HG02884 (cell line): ENCODE measurements at regions not wholly inside any gene's neighbourhood (a gene's known extent, or its start where the extent isn't known, plus 50 kb on each side); places are given as distances from the start of the nearest gene placed in this dataset.
A peak's percentile ranks its signal among the peaks of the same experiment; 100 is the strongest.
"Not testable (repeated sequence)": the region's sequence is repeated elsewhere in the genome, so short reads cannot be mapped to it uniquely, and the experiment has no call there.

Experiments used
- ATAC-seq: cut with Tn5 transposase; IDR thresholded peaks from one replicate; pipeline ENCODE4 v1.9.1; 2021; ENCODE audit warnings: mild to moderate bottlenecking, moderate library complexity; ENCODE audit not compliant: unreplicated experiment

DNA sequence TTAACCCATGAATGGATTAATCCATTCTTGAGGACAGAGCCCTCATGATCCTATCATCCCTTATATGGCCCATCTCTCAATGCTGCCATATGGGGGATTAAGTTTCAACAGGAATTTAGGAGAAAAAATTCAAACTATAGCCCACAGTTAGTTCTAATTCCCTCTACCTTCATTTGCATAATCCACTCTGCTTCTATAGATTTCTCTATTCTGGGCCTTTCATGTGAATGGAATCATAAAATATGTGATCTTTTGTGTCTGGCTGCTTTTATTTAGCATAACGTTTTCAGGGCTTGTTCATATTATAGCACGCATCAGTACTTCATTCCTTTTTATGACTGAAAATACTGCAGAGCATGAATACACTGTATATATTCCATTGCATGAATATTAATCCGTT, 55.4 kb downstream of the CTSL start:
- ATAC-seq: no peak

DNA sequence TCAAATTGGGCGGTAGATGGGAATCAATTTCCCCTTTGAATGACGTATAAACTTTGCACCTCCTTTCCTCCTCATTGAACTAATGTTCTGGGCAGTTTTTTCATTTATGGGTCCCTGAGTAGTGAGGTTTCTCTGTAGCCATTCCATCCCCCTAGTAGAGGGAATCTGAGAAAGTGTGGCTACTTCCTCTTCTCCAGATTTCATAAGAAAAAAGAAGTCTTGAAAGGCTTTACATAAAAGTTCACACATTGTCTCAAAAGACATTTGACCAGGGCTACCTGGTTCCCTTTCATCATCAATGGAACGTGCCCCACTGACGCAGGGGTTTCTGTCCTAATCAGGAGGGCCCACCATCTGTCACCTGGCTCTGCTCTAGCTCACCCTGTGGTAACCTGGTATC, 57.3 kb downstream of the CTSL start:
- ATAC-seq: no peak

DNA sequence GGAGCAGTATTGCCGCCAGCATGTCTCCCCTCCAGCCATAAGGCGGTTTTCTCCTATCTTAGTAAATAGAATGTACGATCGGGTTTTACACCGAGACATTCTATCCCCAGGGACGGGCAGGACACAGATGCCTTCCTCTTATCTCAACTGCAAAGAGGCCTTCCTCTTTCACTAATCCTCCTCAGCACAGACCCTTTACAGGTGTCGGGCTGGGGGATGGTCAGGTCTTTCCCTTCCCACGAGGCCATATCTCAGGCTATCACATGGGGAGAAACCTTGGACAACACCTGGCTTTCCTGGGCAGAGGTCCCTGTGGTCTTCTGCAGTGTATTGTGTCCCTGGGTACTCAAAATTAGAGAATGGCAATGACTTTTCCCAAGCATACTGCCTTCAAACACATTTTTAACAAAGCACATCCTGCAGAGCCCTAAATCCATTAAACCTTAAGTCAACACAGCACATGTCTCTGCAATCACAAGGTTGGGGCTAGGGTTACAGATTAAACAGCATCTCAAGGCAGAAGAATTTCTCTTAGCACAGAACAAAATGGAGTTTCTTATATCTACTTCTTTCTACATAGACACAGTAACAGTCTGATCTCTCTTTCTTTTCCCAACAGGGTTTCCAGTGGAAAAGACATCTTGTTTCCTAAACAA, 59.5 kb downstream of the CTSL start:
- not testable (repeated sequence) for ATAC-seq

DNA sequence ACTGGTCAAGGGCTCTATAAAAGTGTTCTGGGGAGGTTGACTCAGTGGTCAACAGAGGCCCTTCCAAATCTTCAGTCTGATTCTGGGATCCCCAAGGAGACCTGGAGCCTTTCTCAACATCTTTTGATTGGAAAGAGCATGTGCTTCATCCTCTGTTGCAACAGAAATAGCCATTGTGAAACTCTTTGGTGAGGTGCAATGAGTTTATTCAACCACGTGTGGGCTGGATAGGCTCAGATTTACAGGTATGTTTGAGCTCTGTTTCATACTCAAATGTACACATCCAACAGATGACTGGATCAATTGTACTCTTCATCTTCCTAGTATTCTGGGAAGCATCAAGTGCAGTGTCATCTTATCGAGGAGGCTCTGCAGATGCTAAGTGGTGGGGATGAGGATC, 60.5 kb downstream of the CTSL start:
- no peak for ATAC-seq

DNA sequence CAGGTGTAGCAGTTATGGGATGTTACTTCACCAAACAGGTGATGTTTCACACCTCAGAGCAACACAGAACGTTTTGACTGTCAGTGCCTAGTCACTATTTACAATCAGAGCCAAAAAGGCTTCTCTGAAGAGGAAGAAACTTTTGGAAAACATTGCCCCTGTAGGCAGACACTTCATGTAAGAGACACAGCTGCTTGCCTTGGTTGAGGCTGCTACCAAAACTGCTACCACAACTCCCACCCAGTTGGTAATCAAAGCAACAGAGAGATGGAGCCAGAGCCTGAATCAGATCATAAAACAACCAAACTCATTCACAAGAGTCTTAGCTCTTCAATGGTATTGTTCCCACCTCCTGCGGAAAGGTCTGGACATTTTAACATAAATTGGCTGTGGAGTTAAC, 61.0 kb downstream of the CTSL start:
- no peak for ATAC-seq

DNA sequence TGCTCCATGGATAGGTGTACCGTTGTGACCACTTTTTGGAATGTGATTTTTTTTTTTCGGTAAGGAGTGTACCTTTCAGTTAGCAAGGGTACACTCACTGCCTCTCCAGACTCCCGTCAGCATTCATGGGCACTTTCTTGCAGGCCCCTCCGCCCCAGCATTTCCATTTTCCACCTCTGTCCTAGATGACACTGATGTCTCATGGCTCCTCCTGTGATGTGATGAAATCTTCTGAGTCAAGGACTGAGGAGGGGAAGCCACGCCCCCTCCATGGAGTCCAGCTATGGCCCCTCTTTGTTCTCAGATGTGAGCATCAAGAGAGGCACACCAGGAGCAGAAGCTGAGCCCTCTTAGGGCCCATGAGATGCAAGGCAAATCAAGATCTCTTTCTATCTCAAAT, 61.8 kb downstream of the CTSL start:
- no peak for ATAC-seq

DNA sequence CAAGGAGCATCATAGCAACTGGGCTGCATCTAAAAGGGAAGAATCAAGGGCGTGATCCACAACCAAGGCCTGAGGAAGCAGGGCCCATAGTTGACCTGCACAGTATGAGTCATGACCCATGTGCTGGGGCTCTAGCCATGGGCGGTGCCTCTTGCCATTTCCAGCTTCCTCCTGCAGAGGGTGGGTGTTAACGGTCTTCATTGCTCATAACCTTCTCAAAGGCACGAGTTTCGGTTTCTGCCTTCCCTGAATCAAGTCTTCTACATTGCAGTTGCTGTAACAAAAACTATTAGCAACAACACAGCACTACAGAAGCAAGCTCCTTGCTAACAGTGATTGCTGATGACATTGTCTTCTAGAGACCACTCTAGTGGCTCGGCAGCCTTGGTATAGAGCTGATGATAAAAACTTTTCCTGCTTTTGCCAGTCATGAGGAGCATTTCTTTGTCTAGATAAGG, 66.9 kb downstream of the CTSL start:
- peak; percentile 95 for ATAC-seq

DNA sequence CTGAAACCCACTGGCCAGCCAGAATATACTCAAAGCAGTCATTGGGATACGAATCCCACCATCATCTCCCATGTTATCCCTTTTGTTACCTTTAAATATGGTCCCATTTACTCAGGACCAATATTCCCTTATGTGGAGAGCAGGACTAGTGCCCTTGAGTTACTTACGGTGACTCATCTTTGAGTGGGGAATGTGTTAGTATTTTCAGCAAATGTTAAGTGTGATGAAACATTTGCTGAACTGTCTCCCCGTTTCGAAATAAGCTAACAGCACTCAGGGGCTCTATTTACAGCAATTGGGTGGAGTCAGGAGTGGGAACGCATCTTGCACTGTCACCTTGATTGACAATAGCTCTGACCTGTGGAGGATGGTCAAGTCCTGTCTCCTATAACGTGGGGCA, 67.4 kb downstream of the CTSL start:
- no peak for ATAC-seq

DNA sequence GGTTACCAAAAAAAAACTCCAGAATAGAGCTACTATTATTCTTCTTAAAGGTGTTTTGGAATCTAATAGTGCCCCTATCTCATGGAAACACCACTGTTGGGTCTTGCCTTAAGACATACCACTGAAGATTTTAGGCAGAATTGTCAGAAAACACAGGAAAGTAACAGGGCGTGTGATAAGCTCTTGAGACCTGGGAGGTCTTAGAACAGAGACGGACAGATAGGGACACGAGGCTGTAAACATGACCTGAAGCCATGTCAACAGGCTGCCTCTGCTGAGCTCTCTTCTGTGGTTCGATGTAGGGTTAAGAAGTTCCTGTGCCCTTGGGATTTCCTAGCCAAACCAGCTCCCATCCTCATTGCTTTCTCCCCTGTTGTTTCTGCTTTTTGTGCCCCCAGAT, 69.3 kb downstream of the CTSL start:
- ATAC-seq: no peak

DNA sequence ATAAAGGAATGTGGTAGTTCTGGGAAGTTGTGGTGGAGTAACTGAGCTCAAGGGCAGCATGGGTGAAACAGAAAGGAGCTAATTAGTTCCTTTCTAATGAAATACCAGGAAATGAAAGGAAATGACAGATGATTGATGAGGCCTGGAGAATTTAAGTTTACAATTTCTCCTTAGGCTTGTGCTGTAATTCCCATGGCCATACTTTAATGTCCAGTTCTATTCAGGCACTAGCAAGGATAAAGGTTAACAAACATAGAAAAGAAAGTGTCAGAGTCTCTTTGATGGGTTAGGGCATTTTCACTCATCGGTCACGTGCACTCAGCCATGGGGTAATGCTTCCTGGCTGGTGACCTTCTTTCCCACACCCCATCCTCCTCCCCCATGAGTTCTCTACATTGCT, 70.3 kb downstream of the CTSL start:
- ATAC-seq: no peak

DNA sequence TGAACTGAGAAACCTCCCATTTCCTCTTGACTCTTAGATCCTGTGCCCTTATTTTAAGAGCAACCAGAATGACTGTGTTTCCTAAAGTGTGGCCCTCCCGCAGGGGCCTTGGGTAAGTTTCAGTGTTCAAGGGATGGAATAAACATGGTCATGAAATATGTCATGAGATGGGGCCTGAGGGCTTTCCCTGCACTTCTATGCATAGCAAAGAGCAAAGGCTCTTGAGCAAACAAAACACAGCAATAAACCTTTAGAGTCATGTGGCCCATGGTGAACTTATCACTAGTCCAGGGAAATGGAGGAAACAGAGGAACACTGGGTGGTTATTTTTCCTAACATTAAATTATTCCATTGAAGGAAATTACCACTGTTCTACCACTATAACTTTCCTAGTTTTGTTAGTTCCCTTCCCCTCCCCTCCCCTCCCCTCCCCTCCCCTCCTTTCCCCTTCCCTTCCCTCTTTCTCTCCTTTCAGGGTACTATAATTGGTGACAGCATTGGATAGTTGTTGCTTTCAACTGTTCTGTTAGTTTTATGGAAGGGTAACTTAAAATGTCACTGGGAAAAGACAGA, 72.4 kb downstream of the CTSL start:
- ATAC-seq: no peak

DNA sequence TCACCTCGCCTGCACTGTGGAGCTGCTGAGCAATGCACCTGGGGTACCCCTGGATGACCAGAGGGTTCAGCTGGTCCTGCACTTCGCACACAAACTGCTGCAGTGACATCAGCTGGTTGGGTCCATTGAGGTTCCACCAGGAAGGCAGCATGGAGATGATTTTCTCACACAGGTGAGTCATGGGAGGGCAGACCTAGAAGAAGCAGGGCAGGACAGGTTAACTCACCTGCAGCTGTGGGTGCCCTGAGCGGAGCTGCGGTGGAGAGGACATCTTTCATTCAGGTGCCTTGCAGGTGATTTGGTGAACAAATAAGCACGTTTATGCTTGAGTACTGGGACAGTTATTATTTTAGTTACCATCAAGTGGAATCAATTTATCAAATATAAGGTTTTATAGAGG, 73.6 kb downstream of the CTSL start:
- ATAC-seq: no peak

DNA sequence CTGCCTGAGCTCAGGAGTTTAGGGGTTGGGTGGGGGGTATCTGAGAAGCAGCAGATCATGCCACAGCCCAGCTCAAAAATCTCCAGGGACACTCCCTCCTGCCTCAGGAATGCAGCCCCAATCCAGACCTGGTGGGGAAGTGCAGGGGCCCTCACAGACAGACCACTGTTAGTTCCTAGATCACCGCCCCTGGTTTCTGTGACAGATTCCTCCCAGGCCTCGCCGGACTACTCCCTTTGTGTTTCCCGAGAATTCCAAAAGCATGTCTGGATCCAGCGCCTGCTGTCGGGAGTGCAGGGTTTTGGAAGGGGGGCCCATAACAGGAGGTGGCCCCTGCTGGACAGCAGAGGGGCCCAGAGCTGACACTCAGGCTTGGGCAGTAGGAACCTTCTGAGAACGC, 74.5 kb downstream of the CTSL start:
- ATAC-seq: no peak

DNA sequence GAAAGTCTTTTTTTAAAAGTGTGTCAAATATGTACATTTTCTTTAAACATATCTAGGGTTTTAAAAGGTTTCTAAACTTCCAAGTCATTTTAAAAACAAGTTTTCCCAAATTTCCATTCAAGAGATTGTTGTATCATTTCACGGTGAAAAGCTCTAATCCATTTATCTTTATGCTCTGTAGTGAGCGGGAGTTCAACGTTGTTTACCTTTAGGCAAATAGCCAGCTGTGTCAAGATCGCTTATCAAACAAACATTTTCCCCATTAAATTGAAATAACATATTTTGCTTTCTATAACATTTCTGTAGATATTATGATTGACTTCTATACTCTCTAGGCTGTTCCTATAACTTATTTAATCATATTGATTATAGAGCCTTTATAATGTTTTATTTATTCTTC, 75.1 kb downstream of the CTSL start:
- no peak for ATAC-seq

DNA sequence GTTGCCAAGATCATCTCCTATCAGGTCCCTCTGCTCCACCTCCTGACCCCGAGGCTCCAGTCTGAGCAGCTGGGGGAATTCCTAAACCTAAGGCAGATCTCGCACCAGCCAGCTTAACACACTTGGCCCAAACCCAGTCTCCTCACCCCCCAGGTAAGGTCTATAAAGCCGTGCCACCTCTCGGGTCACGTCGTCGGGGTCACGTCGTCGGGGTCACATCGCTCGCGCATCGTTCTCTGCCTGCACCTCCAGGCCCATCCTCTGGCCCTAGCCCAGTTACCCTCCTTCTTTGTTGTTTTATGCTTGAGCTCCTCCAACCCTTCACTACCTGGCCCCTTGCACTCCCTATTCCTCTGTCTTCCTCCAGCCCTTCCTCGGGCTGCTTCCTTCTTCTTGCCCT, 77.2 kb downstream of the CTSL start:
- ATAC-seq: no peak

DNA sequence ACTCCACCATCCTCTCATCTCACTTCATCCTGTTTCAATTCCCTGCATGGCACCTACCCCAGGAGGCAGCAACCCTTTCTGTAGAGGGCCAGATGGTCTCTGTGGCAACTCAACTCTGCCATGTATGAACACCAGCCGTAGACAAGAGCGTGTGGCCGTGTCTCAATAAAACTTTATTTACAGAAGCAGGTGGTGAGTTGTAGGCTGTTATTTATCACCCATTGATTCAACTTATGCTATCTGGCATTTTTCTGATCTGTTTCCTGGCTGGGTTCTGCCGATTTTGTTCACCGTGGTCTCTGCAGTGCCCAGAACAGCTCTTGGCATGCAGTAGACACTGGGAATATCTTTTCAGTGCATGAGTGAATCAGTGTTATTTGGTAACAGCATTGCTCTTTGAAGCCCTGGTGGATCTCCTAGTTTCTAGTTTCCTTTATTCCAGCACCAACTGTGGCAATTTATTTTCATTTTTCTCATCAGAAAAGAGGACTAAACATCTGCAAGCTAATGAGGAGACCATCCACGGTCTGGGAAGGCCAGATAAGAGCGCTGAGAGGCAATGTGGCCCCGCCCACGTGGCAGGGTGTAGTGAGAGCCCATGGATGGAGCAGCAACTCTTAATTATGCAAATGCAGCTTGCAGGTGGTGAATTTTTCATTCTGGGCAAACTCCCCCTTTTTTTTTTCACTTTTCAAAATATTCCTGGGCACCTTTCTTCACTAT, 77.9 kb downstream of the CTSL start:
- no peak for ATAC-seq

DNA sequence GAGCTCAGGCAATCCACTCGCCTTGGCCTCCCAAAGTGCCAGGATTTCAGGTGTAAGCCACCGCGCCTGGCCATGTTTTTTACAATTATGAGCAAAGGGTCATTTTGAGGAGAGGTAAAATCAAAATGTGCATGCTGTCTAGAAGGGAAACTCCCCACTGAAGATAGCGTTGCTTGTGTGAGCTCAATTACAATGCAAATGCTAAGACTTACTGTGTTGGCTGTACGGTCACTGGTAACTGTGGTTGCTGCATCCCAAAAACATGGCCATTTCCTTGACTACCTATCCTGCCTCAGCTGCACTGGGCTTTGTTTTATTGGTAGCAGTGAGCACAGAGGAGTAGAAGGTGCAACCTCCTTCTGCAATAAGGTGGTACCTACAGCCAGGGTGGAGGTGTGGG, 77.4 kb upstream of the SPATA31E1 start:
- no peak for ATAC-seq

DNA sequence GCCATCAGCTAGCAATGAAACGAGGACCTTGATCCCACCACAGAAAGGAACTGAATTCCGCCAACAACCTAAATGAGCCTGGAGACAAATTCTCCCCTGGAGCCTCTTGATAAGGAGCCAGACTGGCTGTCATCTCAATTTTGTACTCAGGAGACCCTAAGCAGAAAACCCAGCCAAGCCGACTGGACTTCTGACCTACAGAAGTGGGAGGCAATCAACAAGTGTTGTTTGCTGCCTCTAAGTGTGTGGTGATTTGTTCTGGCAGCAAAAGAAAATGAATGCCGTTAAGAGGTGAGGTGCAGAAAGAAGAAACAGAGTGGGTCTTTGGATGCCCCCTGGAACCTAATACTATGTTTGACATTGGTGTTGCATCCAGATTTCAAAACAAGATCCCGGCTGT, 72.7 kb upstream of the SPATA31E1 start:
- ATAC-seq: no peak

DNA sequence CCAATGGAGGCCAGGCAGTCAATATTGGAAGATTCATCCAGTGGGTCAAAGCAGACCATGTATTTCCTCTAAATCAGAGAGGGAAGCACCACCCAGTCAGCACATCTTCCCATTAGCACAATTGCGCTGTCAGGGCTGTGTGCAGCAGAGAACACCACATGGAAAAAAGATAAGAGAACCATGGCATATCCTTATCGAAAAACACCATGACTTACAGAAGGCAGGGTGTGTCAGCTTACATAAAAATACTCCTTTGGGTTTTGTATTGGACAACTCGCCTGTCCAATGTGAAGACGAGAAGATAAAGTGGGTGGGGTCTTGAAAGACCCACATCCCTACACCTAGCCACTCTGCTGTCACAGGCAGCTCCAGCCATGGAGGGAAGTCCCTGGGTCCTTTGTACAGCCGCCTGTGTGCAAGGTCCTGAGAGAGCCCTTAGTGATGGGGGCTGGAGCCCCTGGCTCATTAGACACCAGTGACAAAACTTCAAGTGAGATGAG, 71.9 kb upstream of the SPATA31E1 start:
- ATAC-seq: no peak

DNA sequence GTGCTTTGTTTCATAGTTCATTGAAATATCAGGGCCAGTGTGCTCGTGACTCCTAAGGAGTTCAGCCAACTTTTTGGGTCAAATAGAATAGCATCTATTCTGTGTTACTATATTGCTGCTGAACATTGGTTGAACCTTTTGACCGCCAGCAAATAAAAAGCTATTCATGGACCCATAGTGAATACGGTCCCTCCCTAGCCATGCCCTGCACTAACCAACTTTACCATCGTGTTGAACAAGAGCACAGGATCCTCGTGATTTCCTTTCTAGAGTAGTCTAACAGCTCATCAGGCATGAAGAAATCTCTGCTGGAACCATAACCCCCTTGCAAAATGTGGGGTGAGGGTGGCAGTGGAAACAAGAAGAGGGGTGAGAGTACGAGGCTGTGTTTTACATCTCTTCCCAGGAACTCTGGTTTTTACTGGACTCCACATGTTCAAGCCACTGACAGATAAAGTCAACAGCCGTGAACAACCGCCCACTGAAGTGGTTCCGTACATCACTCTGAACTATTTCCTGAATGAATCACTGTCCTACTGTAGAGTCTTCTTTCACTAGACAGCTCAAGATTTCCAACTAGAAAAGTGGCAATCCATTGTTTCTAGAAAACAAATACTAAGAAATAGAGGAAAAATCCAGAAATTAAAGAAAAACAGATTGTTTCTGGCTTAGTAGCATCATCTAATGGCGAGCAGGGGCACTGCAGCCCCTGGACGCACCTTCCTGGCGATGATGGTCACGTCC, 70.1 kb upstream of the SPATA31E1 start:
- no peak for ATAC-seq

DNA sequence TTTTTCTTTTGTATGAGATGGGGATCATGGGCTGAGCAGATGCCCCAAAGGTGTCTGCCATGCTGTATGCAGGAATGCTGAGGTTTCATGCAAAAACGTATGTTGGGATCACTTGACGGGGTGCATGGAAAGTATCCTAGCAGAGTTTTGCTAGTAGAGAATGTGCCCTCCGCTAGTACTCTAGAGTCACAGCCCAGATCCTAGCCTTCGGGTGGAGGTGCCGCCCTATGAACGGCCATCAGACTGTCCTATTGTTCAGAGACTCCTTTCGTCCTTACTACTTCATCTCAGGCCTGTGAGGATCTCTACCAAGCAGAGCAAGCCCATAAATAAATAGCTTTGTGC, 69.6 kb upstream of the SPATA31E1 start:
- ATAC-seq: no peak

DNA sequence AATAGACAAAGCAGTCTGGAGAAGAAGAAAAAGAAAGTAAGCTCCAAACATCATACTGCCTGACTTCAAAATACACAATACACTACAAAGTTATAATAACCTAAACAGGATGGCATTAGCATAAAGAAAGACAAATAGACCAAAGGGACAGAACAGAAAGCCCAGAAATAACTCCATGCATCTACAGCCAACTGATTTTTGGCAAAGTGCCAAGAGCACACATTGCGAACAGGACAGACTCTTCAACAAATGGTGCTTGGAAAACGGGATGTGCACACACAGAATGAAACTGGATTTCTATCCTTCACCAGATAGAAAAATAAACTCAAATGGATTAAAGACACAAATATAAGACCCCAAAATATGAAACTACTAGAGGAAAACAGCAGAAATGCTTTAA, 66.6 kb upstream of the SPATA31E1 start:
- no peak for ATAC-seq
